Esophagus muscularis mucosa (tissue), 4 donors: ENCODE measurements at regions not wholly inside any gene's neighbourhood (a gene's known extent, or its start where the extent isn't known, plus 50 kb on each side); places are given as distances from the start of the nearest gene placed in this dataset.

ENCODE experiments used
- DNase-seq: peaks from one replicate; pipeline ENCODE4 v3.0.0-alpha.2; 2017; ENCODE audit errors: extremely low spot score
- H3K27ac ChIP-seq, 4 donors: fragments of 200-600 bp; sonication (generic); replicated peaks in 1 of 4; 1 replicate in 3 of 4; 2 replicates in 1 of 4; pipeline ENCODE4 v1.5.1; 2016 to 2019; ENCODE audit warnings: mild to moderate bottlenecking in 1 of 4
- H3K27me3 ChIP-seq, 4 donors: fragments of 200-600 bp; sonication (generic); one replicate each; pipeline versions ENCODE4 v1.5.1 to v1.6.0; 2016 to 2019
- H3K36me3 ChIP-seq, 4 donors: fragments of 200-600 bp; sonication (generic); one replicate each; pipeline ENCODE4 v1.5.1; 2016 to 2019
- H3K4me1 ChIP-seq, 4 donors: fragments of 200-600 bp; sonication (generic); one replicate each; pipeline ENCODE4 v1.5.1; 2016 to 2019
- H3K4me3 ChIP-seq, 4 donors: fragments of 200-600 bp; sonication (generic); 1 replicate in 2 of 4; 2 replicates in 2 of 4; pipeline ENCODE4 v1.5.1; 2016 to 2019; ENCODE audit warnings: mild to moderate bottlenecking in 4 of 4, moderate library complexity in 1 of 4
- H3K9me3 ChIP-seq, 4 donors: fragments of 200-600 bp; sonication (generic); 1 replicate in 3 of 4; 2 replicates in 1 of 4; pipeline ENCODE4 v1.5.1; 2016 to 2019
- CTCF ChIP-seq, 3 experiments: fragments of 200-600 bp in 2 of 3; fragments of 450-650 bp in 1 of 3; sonication (generic) in 2 of 3; IDR thresholded peaks; one replicate each; pipeline ENCODE4 v1.5.1; 2017 to 2019; ENCODE audit warnings: antibody characterized with exemption in 3 of 3, mild to moderate bottlenecking in 2 of 3, moderate library complexity in 1 of 3
- EP300 ChIP-seq: sonication (generic); formaldehyde crosslinking; IDR thresholded peaks from one replicate; pipeline ENCODE4 v1.6.1; 2017; ENCODE audit warnings: antibody characterized with exemption
- POLR2A ChIP-seq: fragments of 450-650 bp; IDR thresholded peaks from one replicate; pipeline ENCODE4 v1.6.1; 2017; ENCODE audit warnings: antibody characterized with exemption, moderate library complexity, mild to moderate bottlenecking, low read depth
- POLR2AphosphoS5 ChIP-seq, 2 donors: sonication (generic); formaldehyde crosslinking; IDR thresholded peaks; one replicate each; pipeline ENCODE4 v1.6.1; 2017; ENCODE audit warnings: antibody characterized with exemption in 2 of 2
- WGBS: methylation state at CpG from one replicate; pipeline ENCODE4 v1.1.5; 2018; 5-methylcytosine and 5-hydroxymethylcytosine counted together
- intact Hi-C: fragments of 100-400 bp; cut with DNase I; formaldehyde crosslinking; loops from one replicate; pipeline ENCODE4 v1.15.1; 2023

GRCh38 chr10:52994370-52994769 is 221.8 kb upstream of the MBL2 start:
- H3K9me3 ChIP-seq, result no peaks in the 10 kb centered on the region
- no peaks in the 10 kb centered on the region for H3K27me3 ChIP-seq
- no peak for DNase-seq
- no peak overlapping the region for H3K27ac ChIP-seq
- H3K36me3 ChIP-seq, result no peaks in the 10 kb centered on the region
- no peak overlapping the region for H3K4me3 ChIP-seq
- no peak for TF ChIP-seq POLR2AphosphoS5 (IDR thresholded peaks at IDR 0.05)
- TF ChIP-seq EP300, result no peak
- TF ChIP-seq POLR2A, result no peak
- no peak for TF ChIP-seq CTCF (IDR thresholded peaks at IDR 0.05)
- intact Hi-C loops, result no loop called here
- no peaks in the 10 kb centered on the region for H3K4me1 ChIP-seq

- WGBS, result 45% methylated on average over 3 of the region's 3 CpGs
- DNase-seq, result no peak
- TF ChIP-seq POLR2AphosphoS5 (IDR thresholded peaks at IDR 0.05) (no peak), POLR2A (no peak), EP300 (no peak), CTCF (IDR thresholded peaks at IDR 0.05) (no peak)
Measured at GRCh38 chr10:52993109-52993508, 220.5 kb upstream of the MBL2 start.

GRCh38 chr10:52992567-52992966 is 220.0 kb upstream of the MBL2 start:
- no peak overlapping the region for H3K4me3 ChIP-seq
- no peaks in the 10 kb centered on the region for H3K36me3 ChIP-seq
- peaks cover 0 to 5% (median 2%) of the 10 kb centered on the region in 4 donors for H3K9me3 ChIP-seq
- intact Hi-C loops, result no loop called here
- DNase-seq, result no peak
- no peaks in the 10 kb centered on the region for H3K27me3 ChIP-seq
- H3K4me1 ChIP-seq, result no peaks in the 10 kb centered on the region
- no peak for TF ChIP-seq POLR2A
- TF ChIP-seq EP300, result no peak
- TF ChIP-seq POLR2AphosphoS5 (IDR thresholded peaks at IDR 0.05), result no peak
- TF ChIP-seq CTCF (IDR thresholded peaks at IDR 0.05), result no peak
- 94% methylated on average over 1 of the region's 1 CpG for WGBS
- H3K27ac ChIP-seq, result no peak overlapping the region

More at GRCh38 chr10:52993109-52993508, 220.5 kb upstream of the MBL2 start:
- no peak overlapping the region for H3K27ac ChIP-seq
- H3K9me3 ChIP-seq, result peaks cover 0 to under 1% (median 0%) of the 10 kb centered on the region in 4 donors
- H3K27me3 ChIP-seq, result no peaks in the 10 kb centered on the region
- H3K36me3 ChIP-seq, result no peaks in the 10 kb centered on the region
- no peaks in the 10 kb centered on the region for H3K4me1 ChIP-seq
- intact Hi-C loops, result no loop called here
- no peak overlapping the region for H3K4me3 ChIP-seq

GRCh38 chr10:52988923-52989322 is 216.3 kb upstream of the MBL2 start:
- TF ChIP-seq EP300 (no peak), POLR2A (no peak), POLR2AphosphoS5 (IDR thresholded peaks at IDR 0.05) (no peak), CTCF (IDR thresholded peaks at IDR 0.05) (no peak)
- no peaks in the 10 kb centered on the region for H3K4me1 ChIP-seq
- no peak overlapping the region for H3K4me3 ChIP-seq
- intact Hi-C loops, result no loop called here
- H3K27ac ChIP-seq, result no peak overlapping the region
- H3K27me3 ChIP-seq, result no peaks in the 10 kb centered on the region
- H3K36me3 ChIP-seq, result no peaks in the 10 kb centered on the region
- 85% methylated on average over 2 of the region's 2 CpGs for WGBS
- no peak for DNase-seq
- peaks cover 0 to 5% (median 2%) of the 10 kb centered on the region in 4 donors for H3K9me3 ChIP-seq

GRCh38 chr10:52986125-52986524 is 213.5 kb upstream of the MBL2 start:
- Histone ChIP-seq H3K4me3 (no peak overlapping the region), H3K27me3 (no peaks in the 10 kb centered on the region), H3K9me3 (peaks cover 0 to 5% (median 2%) of the 10 kb centered on the region in 4 donors), H3K36me3 (no peaks in the 10 kb centered on the region), H3K4me1 (no peaks in the 10 kb centered on the region), H3K27ac (no peak overlapping the region)
- no peak for TF ChIP-seq CTCF (IDR thresholded peaks at IDR 0.05)
- no peak for TF ChIP-seq EP300
- DNase-seq, result no peak
- 94% methylated on average over 2 of the region's 2 CpGs for WGBS
- intact Hi-C loops, result no loop called here
